MM.1S (cell line): ENCODE measurements at regions not wholly inside any gene's neighbourhood (a gene's known extent, or its start where the extent isn't known, plus 50 kb on each side); places are given as distances from the start of the nearest gene placed in this dataset.

Source experiments
- CTCF ChIP-seq: fragments of 300-600 bp; sonication (generic); IDR thresholded peaks from 2 replicates; pipeline ENCODE4 v1.5.1; 2016; ENCODE audit warnings: antibody characterized with exemption, low read length, mixed read lengths
- EZH2phosphoT487 ChIP-seq: fragments of 300-600 bp; sonication (generic); IDR thresholded peaks from 2 replicates; pipeline ENCODE4 v1.6.1; 2018; ENCODE audit warnings: antibody characterized with exemption, low read length

GRCh38 chr1:4034318-4034887, 134.3 kb upstream of the C1orf174 start:
- TF ChIP-seq CTCF (no peak), EZH2phosphoT487 (no peak)
